Heart left ventricle (tissue), 16 donors: ENCODE measurements at regions not wholly inside any gene's neighbourhood (a gene's known extent, or its start where the extent isn't known, plus 50 kb on each side); places are given as distances from the start of the nearest gene placed in this dataset.

Source experiments
- ATAC-seq, 4 donors: fragments of 200-7000 bp; cut with Tn5 transposase; one replicate each; pipeline ENCODE4 v1.9.1; 2020 to 2022; ENCODE audit warnings: moderate library complexity in 4 of 4, mild to moderate bottlenecking in 3 of 4, moderate number of reproducible peaks in 1 of 4
- DNase-seq, 5 donors: peaks; one replicate each; pipeline ENCODE4 v3.0.0-alpha.2; 2020
- H3K27ac ChIP-seq, 12 donors: fragments of 200-600 bp; sonication (generic) in 4 of 12; one replicate each; pipeline versions ENCODE4 v1.5.0 to v1.8.0; 2016 to 2022; ENCODE audit warnings: mild to moderate bottlenecking in 2 of 12
- H3K27me3 ChIP-seq, 9 donors: fragments of 200-600 bp; sonication (generic) in 2 of 9; one replicate each; pipeline versions ENCODE4 v1.5.1 to v1.8.0; 2016 to 2022; ENCODE audit warnings: mild to moderate bottlenecking in 3 of 9
- H3K36me3 ChIP-seq, 9 donors: fragments of 200-600 bp; sonication (generic) in 2 of 9; one replicate each; pipeline versions ENCODE4 v1.5.0 to v1.8.0; 2018 to 2022; ENCODE audit warnings: mild to moderate bottlenecking in 2 of 9
- H3K4me1 ChIP-seq, 12 donors: fragments of 200-600 bp; sonication (generic) in 4 of 12; one replicate each; pipeline versions ENCODE4 v1.5.0 to v1.8.0; 2016 to 2022; ENCODE audit warnings: mild to moderate bottlenecking in 3 of 12
- H3K4me3 ChIP-seq, 12 donors: fragments of 200-600 bp; sonication (generic) in 4 of 12; one replicate each; pipeline versions ENCODE4 v1.5.0 to v1.8.0; 2017 to 2022; ENCODE audit warnings: mild to moderate bottlenecking in 9 of 12, moderate library complexity in 4 of 12
- H3K9me3 ChIP-seq, 12 donors: fragments of 200-600 bp; sonication (generic) in 4 of 12; one replicate each; pipeline versions ENCODE4 v1.5.0 to v1.8.0; 2016 to 2022; ENCODE audit warnings: mild to moderate bottlenecking in 1 of 12
- POLR2A ChIP-seq, 2 donors: fragments of 450-650 bp; IDR thresholded peaks; one replicate each; pipeline ENCODE4 v1.6.1; 2017; ENCODE audit warnings: antibody characterized with exemption in 2 of 2, mild to moderate bottlenecking in 2 of 2, moderate library complexity in 2 of 2
- WGBS, 4 donors: extraction: QIAGEN DNeasy Blood & Tissue Kit in 2 of 4; methylation state at CpG; one replicate each; pipeline versions ENCODE4 v1.1.5 to v1.1.7; 2013 to 2018; 5-methylcytosine and 5-hydroxymethylcytosine counted together
- intact Hi-C, 10 donors: fragments of 100-400 bp; cut with DNase I; formaldehyde crosslinking; loops; one replicate each; pipeline versions ENCODE4 v1.11.1 to v1.14.2; 2022
- TF ChIP-seq, protein P1 (sequence below), 12 donors: fragments of 200-600 bp; sonication (generic) in 4 of 12; IDR thresholded peaks; one replicate each; pipeline versions ENCODE4 v1.5.0 to v1.8.0; 2018 to 2022; ENCODE audit warnings: antibody characterized with exemption in 12 of 12, mild to moderate bottlenecking in 5 of 12
- donor health status: ischemic (EF 13 %, LVEDD 7.1; RV severe dilation, severe dysfunction).
- donor health status: healthy with polysubstance abuse.
- donor health status: DM: no; HTN: yes; CAD: no.
- donor health status: DM: no; HTN: no; CAD: no.
- donor health status: ischemic (EF 25% LVEDD 6.9; RV normal size, moderate dysfunction).
- donor health status: ischemic (EF 25% LVEDD 5.7; RV mildly dilated, moderate dysfunction).
- donor health status: healthy.
- donor health status: DM: yes; HTN: yes; CAD: no.
- donor health status: ischemic (EF 35%, LVEDD 5.7; RV mildly dilated, moderate dysfunction).
- donor health status: nonischemic (EF 11% LVEDD 7.7; RV severe dilation, severe dysfunction).
- donor health status: DM: yes; HTN: yes; CAD: no.
- donor health status: PGD.
- donor health status: ischemic (EF 29% LVEDD 5.4; RV normal size, mild dysfunction).
- donor health status: nonischemic (EF 23%, LVEDD 6.1; RV moderate dilation, normal function).

GRCh38 chr6:44617416-44617815, 229.9 kb downstream of the CDC5L start:
- Histone ChIP-seq H3K36me3 (no peaks in the 10 kb centered on the region), H3K27me3 (peaks cover 0 to 8% (median 0%) of the 10 kb centered on the region in 9 donors), H3K4me1 (peaks cover 0 to 12% (median 0%) of the 10 kb centered on the region in 12 donors), H3K27ac (no peak overlapping the region), H3K9me3 (no peaks in the 10 kb centered on the region), H3K4me3 (no peak overlapping the region)
- ATAC-seq (no peak), DNase-seq (no peak)
- no peak for TF ChIP-seq POLR2A (IDR thresholded peaks at IDR 0.05)
- TF ChIP-seq, protein P1, sequence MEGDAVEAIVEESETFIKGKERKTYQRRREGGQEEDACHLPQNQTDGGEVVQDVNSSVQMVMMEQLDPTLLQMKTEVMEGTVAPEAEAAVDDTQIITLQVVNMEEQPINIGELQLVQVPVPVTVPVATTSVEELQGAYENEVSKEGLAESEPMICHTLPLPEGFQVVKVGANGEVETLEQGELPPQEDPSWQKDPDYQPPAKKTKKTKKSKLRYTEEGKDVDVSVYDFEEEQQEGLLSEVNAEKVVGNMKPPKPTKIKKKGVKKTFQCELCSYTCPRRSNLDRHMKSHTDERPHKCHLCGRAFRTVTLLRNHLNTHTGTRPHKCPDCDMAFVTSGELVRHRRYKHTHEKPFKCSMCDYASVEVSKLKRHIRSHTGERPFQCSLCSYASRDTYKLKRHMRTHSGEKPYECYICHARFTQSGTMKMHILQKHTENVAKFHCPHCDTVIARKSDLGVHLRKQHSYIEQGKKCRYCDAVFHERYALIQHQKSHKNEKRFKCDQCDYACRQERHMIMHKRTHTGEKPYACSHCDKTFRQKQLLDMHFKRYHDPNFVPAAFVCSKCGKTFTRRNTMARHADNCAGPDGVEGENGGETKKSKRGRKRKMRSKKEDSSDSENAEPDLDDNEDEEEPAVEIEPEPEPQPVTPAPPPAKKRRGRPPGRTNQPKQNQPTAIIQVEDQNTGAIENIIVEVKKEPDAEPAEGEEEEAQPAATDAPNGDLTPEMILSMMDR (IDR thresholded peaks at IDR 0.05), result no peak
- WGBS, 4 donors, result 80 to 87% (median 85%) methylated on average over 7 of the region's 7 CpGs
- intact Hi-C loops, result no loop called here

DNA sequence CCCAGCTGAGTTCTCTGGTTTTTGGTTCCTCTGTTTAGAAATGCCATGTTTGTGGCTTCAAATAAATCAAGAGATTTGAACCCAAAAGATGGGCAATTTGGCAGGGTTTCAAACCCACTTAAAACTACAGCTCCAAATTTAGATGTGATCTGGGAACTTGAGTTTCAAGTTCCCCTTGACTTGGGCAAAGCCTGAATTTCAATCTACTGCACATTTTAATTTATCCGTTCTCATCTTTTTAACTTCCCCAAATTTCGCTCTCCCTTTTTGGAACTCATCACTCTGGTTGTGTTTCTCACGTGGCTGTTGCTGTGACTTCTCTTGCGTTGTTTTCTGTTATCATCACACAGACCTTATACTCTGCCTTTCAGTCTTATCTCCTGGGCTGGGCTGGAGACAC, 230.9 kb downstream of the CDC5L start:
- no peak for TF ChIP-seq POLR2A (IDR thresholded peaks at IDR 0.05)
- TF ChIP-seq, protein P1 (IDR thresholded peaks at IDR 0.05), result no peak
- peak in 1 of 4 donors; percentile 9 for ATAC-seq
- intact Hi-C loops, result no loop called here
- peaks cover 0 to 22% (median 0%) of the 10 kb centered on the region in 12 donors for H3K4me1 ChIP-seq
- 68 to 83% (median 69%) methylated on average over 4 of the region's 4 CpGs for WGBS, 4 donors
- DNase-seq, result no peak
- no peak overlapping the region for H3K27ac ChIP-seq
- H3K9me3 ChIP-seq, result no peaks in the 10 kb centered on the region
- H3K4me3 ChIP-seq, result no peak overlapping the region
- no peaks in the 10 kb centered on the region for H3K36me3 ChIP-seq
- peaks cover 0 to 8% (median 0%) of the 10 kb centered on the region in 9 donors for H3K27me3 ChIP-seq

- intact Hi-C loops, result no loop called here
- no peak overlapping the region for H3K27ac ChIP-seq
- H3K9me3 ChIP-seq, result no peaks in the 10 kb centered on the region
- TF ChIP-seq, protein P1 (IDR thresholded peaks at IDR 0.05), result no peak
- no peak overlapping the region for H3K4me3 ChIP-seq
- peaks cover 0 to 8% (median 0%) of the 10 kb centered on the region in 9 donors for H3K27me3 ChIP-seq
- ATAC-seq (no peak), DNase-seq (no peak)
- WGBS, 4 donors, result 79 to 83% (median 81%) methylated on average over 4 of the region's 4 CpGs
- H3K4me1 ChIP-seq, result peaks cover 0 to 24% (median 0%) of the 10 kb centered on the region in 12 donors
- no peaks in the 10 kb centered on the region for H3K36me3 ChIP-seq
Observed at GRCh38 chr6:44620922-44621321, 233.4 kb downstream of the CDC5L start.

- intact Hi-C loops, result no loop called here
- Histone ChIP-seq H3K27me3 (peaks cover 0 to 8% (median 0%) of the 10 kb centered on the region in 9 donors), H3K27ac (no peak overlapping the region), H3K36me3 (no peaks in the 10 kb centered on the region), H3K9me3 (no peaks in the 10 kb centered on the region), H3K4me1 (peaks cover 0 to 25% (median 0%) of the 10 kb centered on the region in 12 donors), H3K4me3 (no peak overlapping the region)
- ATAC-seq, result no peak
- 49 to 63% (median 60%) methylated on average over 2 of the region's 2 CpGs for WGBS, 4 donors
- TF ChIP-seq, protein P1 (IDR thresholded peaks at IDR 0.05), result no peak
- no peak for TF ChIP-seq POLR2A (IDR thresholded peaks at IDR 0.05)
- DNase-seq, result no peak
Observed at GRCh38 chr6:44621846-44622245, 234.3 kb downstream of the CDC5L start.
